HG03039 (cell line): ENCODE measurements at regions not wholly inside any gene's neighbourhood (a gene's known extent, or its start where the extent isn't known, plus 50 kb on each side); places are given as distances from the start of the nearest gene placed in this dataset.

Experiments
- ATAC-seq: cut with Tn5 transposase; IDR thresholded peaks from one replicate; pipeline ENCODE4 v1.9.1; 2021; ENCODE audit warnings: mild to moderate bottlenecking, moderate library complexity; ENCODE audit not compliant: unreplicated experiment

DNA sequence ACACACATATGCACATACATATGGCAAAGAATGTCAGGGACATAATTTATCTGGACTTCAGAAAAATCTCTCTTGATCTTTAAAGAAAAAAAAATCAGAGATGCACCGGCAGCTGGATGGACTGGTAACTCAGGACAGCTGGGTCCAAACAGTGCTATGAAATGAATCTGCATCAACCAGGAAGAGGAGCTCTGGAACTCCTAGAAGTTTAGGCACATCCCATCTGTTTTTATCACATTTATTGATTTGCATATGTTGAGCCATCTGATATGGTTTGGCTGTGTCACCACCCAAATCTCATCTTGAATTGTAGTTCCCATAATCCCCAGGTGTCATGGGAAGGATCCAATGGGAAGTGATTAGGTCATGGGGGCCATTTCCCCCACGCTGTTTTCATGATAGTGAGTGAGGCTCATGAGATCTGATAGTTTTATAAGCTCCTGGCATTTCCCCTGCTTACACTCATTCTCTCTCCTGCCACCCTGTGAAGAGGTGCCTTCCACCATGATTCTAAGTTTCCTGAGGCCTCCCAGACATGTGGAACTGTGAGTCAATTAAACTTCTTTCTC is 87.7 kb upstream of the AKIP1 start:
- ATAC-seq = no peak

- ATAC-seq = no peak
Observed at GRCh38 chr11:8826139-8826786, 84.7 kb upstream of the AKIP1 start.

- no peak for ATAC-seq
Observed at GRCh38 chr11:8826901-8827560, 84.0 kb upstream of the AKIP1 start.

- no peak for ATAC-seq
Observed at GRCh38 chr11:8828046-8828445, 82.9 kb upstream of the AKIP1 start.

GRCh38 chr11:8828580-8829361 is 82.2 kb upstream of the AKIP1 start:
- ATAC-seq = no peak

- no peak for ATAC-seq
Observed at GRCh38 chr11:8829556-8829955, 81.4 kb upstream of the AKIP1 start.

DNA sequence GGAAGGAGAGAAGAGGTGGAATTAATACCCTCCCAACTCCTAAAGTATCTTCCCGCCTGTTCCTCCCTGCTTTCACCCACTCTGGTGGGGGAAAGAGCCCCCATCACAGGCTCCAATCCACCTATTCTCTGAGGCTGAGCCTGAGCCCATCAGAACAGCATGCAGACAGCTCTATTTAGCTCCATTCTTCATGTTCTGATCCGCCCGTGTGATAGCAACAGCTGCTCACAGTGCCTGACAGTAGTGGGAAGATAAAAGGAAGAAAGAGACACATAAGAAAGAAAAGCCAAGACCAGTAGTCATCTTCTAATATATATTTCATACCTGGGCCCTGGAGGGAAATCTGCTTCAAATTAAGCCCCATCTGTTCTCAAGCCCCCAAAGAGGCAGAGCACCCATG is 80.3 kb upstream of the AKIP1 start:
- no peak for ATAC-seq

DNA sequence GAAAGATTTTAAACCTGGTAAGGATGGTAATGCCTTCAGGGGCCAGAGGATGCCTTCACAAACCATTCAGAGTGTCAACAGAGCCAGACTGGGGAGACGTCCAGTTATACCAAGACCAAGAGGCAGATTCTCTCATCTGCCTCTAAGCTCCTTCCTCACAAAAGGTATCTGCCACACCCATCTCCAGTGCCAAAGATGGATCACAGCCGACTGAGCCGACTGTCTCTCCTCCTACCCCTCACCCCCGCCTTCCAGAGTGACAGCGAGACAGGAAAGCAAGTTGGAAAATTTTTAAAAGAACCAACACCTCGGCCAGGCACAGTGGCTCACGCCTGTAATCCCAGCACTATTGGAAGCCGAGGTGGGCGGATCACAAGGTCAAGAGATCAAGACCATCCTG is 79.1 kb upstream of the AKIP1 start:
- ATAC-seq = no peak

- ATAC-seq = peak; percentile 65
Observed at GRCh38 chr11:8832571-8833260, 78.3 kb upstream of the AKIP1 start.

DNA sequence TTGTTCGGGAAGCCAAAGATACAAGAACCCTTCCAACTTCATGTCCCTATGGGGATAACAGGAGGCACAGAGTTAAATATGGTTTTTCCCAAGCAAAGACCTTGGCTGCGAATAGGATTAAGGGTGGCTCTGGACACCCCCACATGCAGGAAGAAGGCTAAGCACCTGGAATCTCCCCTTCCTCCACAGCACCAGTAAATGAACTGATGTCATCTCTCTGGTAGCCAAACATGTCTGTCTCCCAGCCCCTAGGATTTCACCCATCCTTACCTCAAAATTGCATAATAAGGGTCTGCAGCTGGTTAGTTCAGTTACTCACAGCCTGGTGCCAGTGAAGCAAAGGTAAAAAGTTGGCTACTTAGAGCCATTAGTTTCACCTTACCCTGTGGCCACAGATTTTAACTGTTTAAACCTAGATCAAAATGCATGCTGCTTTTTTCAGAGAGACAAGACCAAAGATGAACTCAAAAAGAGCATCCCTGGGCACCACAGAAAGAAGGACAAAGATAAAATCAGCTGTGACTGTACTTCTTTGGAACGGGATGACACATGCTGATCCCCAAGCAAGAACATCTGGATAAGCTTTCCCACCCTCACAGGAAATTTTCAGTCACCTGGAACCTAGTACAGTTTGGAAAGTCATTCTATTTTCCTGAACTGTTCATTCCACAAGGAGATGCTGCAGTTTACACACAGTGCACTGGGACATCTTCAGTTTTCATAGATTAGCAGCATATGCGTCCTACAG is 77.2 kb upstream of the AKIP1 start:
- ATAC-seq = no peak

DNA sequence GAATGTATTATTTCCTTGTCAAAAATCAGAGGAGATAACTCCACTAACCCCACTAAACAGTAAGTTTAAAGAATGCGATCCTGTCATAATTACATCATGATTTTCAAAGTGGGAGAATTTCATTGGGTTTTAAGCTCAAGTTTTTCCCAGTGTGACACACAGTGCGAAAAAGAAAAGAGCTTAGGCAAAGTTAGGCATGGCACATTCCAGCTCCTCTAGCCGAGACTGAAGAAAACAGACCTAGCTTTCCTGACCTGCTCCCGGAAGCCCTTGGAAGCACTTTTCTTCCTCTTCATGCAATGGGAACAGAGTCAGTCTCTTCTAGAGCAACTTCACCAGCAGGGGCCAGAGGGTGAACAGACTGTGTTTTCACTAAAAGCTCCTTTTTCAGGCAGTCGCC is 76.6 kb upstream of the AKIP1 start:
- ATAC-seq = no peak

DNA sequence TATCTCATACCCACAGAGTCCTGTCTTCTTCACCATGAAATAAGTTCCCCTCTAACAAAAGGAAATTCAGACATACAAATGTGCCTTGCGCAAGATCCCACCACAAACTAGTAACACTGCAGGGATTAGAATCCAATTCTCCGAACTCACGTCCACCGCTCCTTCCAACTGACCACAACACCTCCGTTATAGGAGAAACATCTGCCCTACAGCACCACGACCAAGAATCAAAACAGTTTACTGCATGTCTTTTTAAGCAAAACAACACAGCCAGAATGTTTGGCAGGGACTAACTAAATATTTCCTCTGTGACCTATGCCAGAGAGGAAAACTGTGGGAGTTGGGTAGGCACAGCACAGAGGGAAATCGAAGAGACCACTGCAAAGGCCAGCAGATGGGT is 72.7 kb upstream of the AKIP1 start:
- no peak for ATAC-seq

GRCh38 chr11:8839306-8839956 is 71.6 kb upstream of the AKIP1 start:
- no peak for ATAC-seq

DNA sequence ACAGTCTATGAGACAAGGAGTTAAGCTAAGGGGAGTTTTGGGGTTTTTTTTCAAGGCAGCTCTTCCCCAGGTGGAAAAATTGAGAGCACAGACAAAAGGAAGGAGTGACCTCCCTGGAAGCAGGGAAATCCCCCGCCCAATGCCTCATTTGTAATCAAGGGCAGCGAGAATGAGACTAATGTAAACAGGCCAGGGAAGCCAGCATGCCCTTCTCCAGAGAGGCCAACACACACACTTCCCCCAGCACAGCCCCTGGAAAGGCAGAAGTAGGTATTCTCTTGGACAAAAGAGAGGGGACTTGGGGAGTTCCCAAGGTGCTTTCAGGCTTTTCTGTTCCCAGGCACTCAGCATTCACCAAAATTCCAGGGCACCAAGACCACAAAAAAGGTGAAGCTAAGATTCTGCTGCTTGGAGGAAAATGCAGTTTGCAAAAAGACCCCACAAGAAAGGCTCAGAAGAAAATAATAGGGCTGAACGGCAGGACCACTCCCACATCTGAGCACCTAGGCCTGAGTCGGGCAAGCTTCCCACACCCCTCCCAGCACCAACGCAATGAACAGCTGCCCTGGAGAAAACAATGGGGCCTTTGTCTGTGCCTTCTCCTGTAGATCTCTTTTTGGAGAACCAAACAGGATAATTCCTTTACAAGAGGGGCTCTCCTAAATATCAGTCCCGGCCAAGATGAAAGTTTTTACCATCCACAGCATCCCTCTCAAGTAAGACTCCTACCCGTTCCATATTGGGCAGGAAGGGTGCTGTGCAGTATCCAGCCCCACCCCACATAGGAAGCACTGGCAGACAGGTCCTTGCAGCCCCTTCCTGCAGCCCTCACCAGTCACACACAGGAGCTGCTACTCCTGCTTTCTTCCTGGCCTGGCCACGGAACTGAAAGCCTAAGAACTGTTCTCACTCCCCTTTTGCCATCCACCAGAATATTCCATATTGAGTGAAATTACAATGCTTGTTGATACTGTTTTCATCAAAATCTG is 70.7 kb upstream of the AKIP1 start:
- no peak for ATAC-seq

DNA sequence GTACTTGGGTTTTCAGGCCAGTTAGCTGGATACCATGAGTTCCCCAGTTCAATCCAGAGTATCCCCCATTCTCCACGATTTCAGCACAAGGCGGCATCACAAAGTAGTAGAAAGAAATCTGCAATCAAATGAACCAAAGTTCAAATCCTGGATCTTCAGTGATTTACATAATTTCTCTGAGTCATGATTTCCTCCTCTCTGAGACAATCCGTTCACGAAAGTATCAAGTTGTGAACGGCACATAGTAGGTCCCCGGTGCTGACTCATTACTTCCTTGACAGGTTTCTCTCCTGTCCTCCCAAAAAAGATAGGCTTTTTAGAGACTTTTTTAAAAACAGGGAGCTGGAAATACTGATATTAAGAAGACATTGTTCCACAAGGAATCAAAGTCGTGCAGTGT is 69.1 kb upstream of the AKIP1 start:
- ATAC-seq = no peak

DNA sequence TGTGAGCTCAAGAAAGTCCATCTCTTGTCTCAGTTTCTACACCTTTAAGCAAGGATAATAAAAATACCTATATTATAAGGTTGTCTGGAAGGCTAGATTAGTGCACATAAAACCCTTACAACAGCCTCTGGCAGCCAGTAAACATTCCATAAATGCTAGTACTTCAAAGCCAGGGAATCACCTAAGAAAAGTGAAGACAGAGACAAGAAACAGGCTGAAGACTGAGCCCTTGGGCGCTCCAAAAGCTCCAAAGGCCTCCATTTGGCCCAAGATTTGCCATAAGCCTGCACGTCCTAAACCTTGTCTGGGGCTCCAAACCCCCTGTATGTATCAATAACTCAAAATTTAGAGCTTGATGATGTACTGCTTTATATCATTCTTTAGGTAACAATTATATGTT is 52.2 kb upstream of the AKIP1 start:
- no peak for ATAC-seq
